WTC11 (cell line): ENCODE measurements at regions not wholly inside any gene's neighbourhood (a gene's known extent, or its start where the extent isn't known, plus 50 kb on each side); places are given as distances from the start of the nearest gene placed in this dataset.

Experiments used
- ATAC-seq: fragments of 200-7000 bp; cut with Tn5 transposase; 2 replicates; pipeline ENCODE4 v1.10.0; 2021; ENCODE audit warnings: mild to moderate bottlenecking, moderate library complexity
- CTCF ChIA-PET: fragments of 300-600 bp; sonication (Branson Sonifier 250); formaldehyde crosslinking; loops from one replicate; lab custom pipeline; 2021; ENCODE audit warnings: antibody characterized with exemption; lab: Charles Lee
- POLR2A ChIA-PET: fragments of 350-600 bp; sonication (Branson Sonifier 250); formaldehyde crosslinking; loops from one replicate; lab custom pipeline; 2021; ENCODE audit warnings: antibody characterized with exemption; lab: Charles Lee
- DNase-seq: peaks from one replicate; pipeline ENCODE4 v3.0.0; 2021; ENCODE audit warnings: low spot score
- H3K27ac Mint-ChIP-seq: 2 replicates; pipeline ENCODE4 v1.8.0; 2021; ENCODE audit warnings: mixed read lengths
- H3K27me3 Mint-ChIP-seq: 2 replicates; pipeline ENCODE4 v1.8.0; 2021; ENCODE audit warnings: low read depth, mild to moderate bottlenecking, moderate library complexity, mixed read lengths
- H3K36me3 Mint-ChIP-seq: 2 replicates; pipeline ENCODE4 v1.8.0; 2021; ENCODE audit warnings: mixed read lengths
- H3K4me1 Mint-ChIP-seq: 2 replicates; pipeline ENCODE4 v1.8.0; 2022; ENCODE audit warnings: mixed read lengths
- H3K4me3 Mint-ChIP-seq: 2 replicates; pipeline ENCODE4 v1.8.0; 2021; ENCODE audit warnings: mild to moderate bottlenecking, moderate library complexity, mixed read lengths
- H3K9me3 Mint-ChIP-seq: 2 replicates; pipeline ENCODE4 v1.8.0; 2021; ENCODE audit warnings: mixed read lengths
- ARID4B ChIP-seq: sonication (generic); formaldehyde crosslinking; IDR thresholded peaks from 2 replicates; pipeline ENCODE4 v1.8.0; 2023; ENCODE audit warnings: missing genetic modification reagents, mild to moderate bottlenecking, borderline replicate concordance
- CBFB ChIP-seq: sonication (generic); formaldehyde crosslinking; IDR thresholded peaks from 2 replicates; pipeline ENCODE4 v1.8.1; 2022; ENCODE audit warnings: mild to moderate bottlenecking, low read depth, missing genetic modification reagents
- CDX4 ChIP-seq: fragments of 250-450 bp; sonication (Bioruptor Pico); IDR thresholded peaks from 2 replicates; pipeline ENCODE4 v1.9.0; 2021; ENCODE audit warnings: moderate library complexity, mild to moderate bottlenecking, inconsistent platforms, borderline replicate concordance
- CTCF ChIP-seq: fragments of 200-600 bp; IDR thresholded peaks from 2 replicates; pipeline ENCODE4 v1.8.0; 2022; ENCODE audit warnings: antibody characterized with exemption
- E2F5 ChIP-seq: sonication (generic); formaldehyde crosslinking; IDR thresholded peaks from 2 replicates; pipeline ENCODE4 v1.8.1; 2022; ENCODE audit warnings: mild to moderate bottlenecking, moderate library complexity, missing genetic modification reagents
- EMX1 ChIP-seq: fragments of 250-450 bp; sonication (Bioruptor Pico); IDR thresholded peaks from 2 replicates; pipeline ENCODE4 v1.8.0; 2021; ENCODE audit warnings: mild to moderate bottlenecking
- ESRRA ChIP-seq: sonication (generic); formaldehyde crosslinking; IDR thresholded peaks from 2 replicates; pipeline ENCODE4 v1.8.1; 2022; ENCODE audit warnings: mild to moderate bottlenecking, missing genetic modification reagents, borderline replicate concordance
- IRF1 ChIP-seq: sonication (generic); formaldehyde crosslinking; IDR thresholded peaks from 2 replicates; pipeline ENCODE4 v1.8.0; 2023; ENCODE audit warnings: missing genetic modification reagents
- KAT7 ChIP-seq: sonication (generic); formaldehyde crosslinking; IDR thresholded peaks from 2 replicates; pipeline ENCODE4 v1.8.1; 2023; ENCODE audit warnings: missing genetic modification reagents, mild to moderate bottlenecking, borderline replicate concordance
- MAX ChIP-seq: sonication (generic); formaldehyde crosslinking; IDR thresholded peaks from 2 replicates; pipeline ENCODE4 v1.8.0; 2022; ENCODE audit warnings: mild to moderate bottlenecking, missing genetic modification reagents
- NFATC4 ChIP-seq: fragments of 250-450 bp; sonication (Bioruptor Pico); IDR thresholded peaks from 2 replicates; pipeline ENCODE4 v1.9.0; 2021; ENCODE audit warnings: mild to moderate bottlenecking
- NFE2L1 ChIP-seq: sonication (generic); formaldehyde crosslinking; IDR thresholded peaks from 2 replicates; pipeline ENCODE4 v1.8.1; 2023; ENCODE audit warnings: missing genetic modification reagents
- OVOL2 ChIP-seq: fragments of 250-450 bp; sonication (Bioruptor Pico); IDR thresholded peaks from 2 replicates; pipeline ENCODE4 v1.9.0; 2021; ENCODE audit warnings: mild to moderate bottlenecking, borderline replicate concordance
- PRRX2 ChIP-seq: fragments of 250-450 bp; sonication (Bioruptor Pico); IDR thresholded peaks from 2 replicates; pipeline ENCODE4 v1.8.0; 2021; ENCODE audit warnings: mild to moderate bottlenecking
- SMAD4 ChIP-seq: sonication (generic); formaldehyde crosslinking; IDR thresholded peaks from 2 replicates; pipeline ENCODE4 v1.8.0; 2022; ENCODE audit warnings: mild to moderate bottlenecking, missing genetic modification reagents
- TEAD1 ChIP-seq: sonication (generic); formaldehyde crosslinking; IDR thresholded peaks from 2 replicates; pipeline ENCODE4 v1.8.0; 2022; ENCODE audit warnings: mild to moderate bottlenecking, missing genetic modification reagents
- ZNF232 ChIP-seq: sonication (generic); formaldehyde crosslinking; IDR thresholded peaks from 2 replicates; pipeline ENCODE4 v1.8.0; 2022; ENCODE audit warnings: mild to moderate bottlenecking, missing genetic modification reagents
- ZNF532 ChIP-seq: fragments of 250-450 bp; sonication (Bioruptor Pico); IDR thresholded peaks from 2 replicates; pipeline ENCODE4 v1.9.0; 2021; ENCODE audit warnings: mild to moderate bottlenecking, borderline replicate concordance

GRCh38 chr7:17530244-17530643 lies 231.8 kb downstream of the AHR start:
- POLR2A ChIA-PET: no interaction called here
- Mint-ChIP-seq H3K27ac (no peak overlapping the region), H3K36me3 (no peaks in the 10 kb centered on the region), H3K9me3 (no peaks in the 10 kb centered on the region), H3K4me1 (peaks cover 8% of the 10 kb centered on the region), H3K4me3 (no peak overlapping the region), H3K27me3 (no peaks in the 10 kb centered on the region)
- TF ChIP-seq OVOL2 (CRISPR knock-in tag) (no peak), CTCF (no peak), SMAD4 (CRISPR knock-in tag) (no peak), IRF1 (CRISPR knock-in tag) (no peak), NFE2L1 (no peak), ZNF232 (CRISPR knock-in tag) (no peak), ARID4B (CRISPR knock-in tag) (no peak), EMX1 (CRISPR knock-in tag) (no peak), KAT7 (CRISPR knock-in tag) (no peak), ESRRA (no peak), E2F5 (CRISPR knock-in tag) (no peak), CDX4 (CRISPR knock-in tag) (no peak), TEAD1 (CRISPR knock-in tag) (no peak), ZNF532 (CRISPR knock-in tag) (no peak), PRRX2 (CRISPR knock-in tag) (no peak), NFATC4 (CRISPR knock-in tag) (no peak), CBFB (CRISPR knock-in tag) (no peak), MAX (CRISPR knock-in tag) (no peak)
- CTCF ChIA-PET: no interaction called here
- ATAC-seq (peak; percentile 36; the same call in 1 of the 2 replicates), DNase-seq (no peak)
